Activated T-cell treated with anti-CD3 and anti-CD28 coated beads, Interleukin-2, amount 50 U/mL, for 24 hours (primary cell): ENCODE measurements at regions not wholly inside any gene's neighbourhood (a gene's known extent, or its start where the extent isn't known, plus 50 kb on each side); places are given as distances from the start of the nearest gene placed in this dataset.

ENCODE experiments used
- DNase-seq: peaks from one replicate; pipeline ENCODE4 v3.0.0-alpha.2; 2020
- H3K27ac Mint-ChIP-seq: 2 replicates; pipeline ENCODE4 v1.8.0; 2020; ENCODE audit warnings: mild to moderate bottlenecking, mixed read lengths
- H3K27me3 Mint-ChIP-seq: 2 replicates; pipeline ENCODE4 v1.8.0; 2020; ENCODE audit warnings: mixed read lengths
- H3K36me3 Mint-ChIP-seq: 2 replicates; pipeline ENCODE4 v1.8.0; 2020; ENCODE audit warnings: low read depth, mixed read lengths
- H3K4me1 Mint-ChIP-seq: 2 replicates; pipeline ENCODE4 v1.8.0; 2020; ENCODE audit warnings: low read depth, mixed read lengths
- H3K4me3 Mint-ChIP-seq: 2 replicates; pipeline ENCODE4 v1.8.0; 2020; ENCODE audit warnings: mild to moderate bottlenecking, moderate library complexity, mixed read lengths
- H3K9me3 Mint-ChIP-seq: 2 replicates; pipeline ENCODE4 v1.8.0; 2020; ENCODE audit warnings: mixed read lengths

DNA sequence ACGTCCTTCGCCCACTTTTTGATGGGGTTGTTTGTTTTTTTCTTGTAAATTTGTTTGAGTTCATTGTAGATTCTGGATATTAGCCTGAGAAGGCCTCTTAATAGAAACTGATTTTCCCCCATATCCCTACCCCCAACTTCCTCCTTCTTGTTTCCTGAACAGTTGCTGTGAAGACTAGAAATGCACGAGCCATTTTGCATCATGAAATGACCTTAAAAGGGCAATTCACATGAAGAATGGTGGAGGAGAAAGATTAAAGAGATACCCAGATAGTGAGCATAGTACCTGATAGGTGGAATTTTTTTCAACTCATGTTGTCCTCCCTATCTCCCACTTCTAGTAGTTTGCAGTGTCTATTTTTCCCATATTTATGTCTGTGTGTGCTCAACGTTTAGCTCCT is 55.2 kb upstream of the KCNH8 start:
- H3K4me1 Mint-ChIP-seq = no peaks in the 10 kb centered on the region
- H3K36me3 Mint-ChIP-seq = no peaks in the 10 kb centered on the region
- H3K27me3 Mint-ChIP-seq = no peaks in the 10 kb centered on the region
- no peak for DNase-seq
- no peak overlapping the region for H3K27ac Mint-ChIP-seq
- H3K4me3 Mint-ChIP-seq = no peak overlapping the region
- peaks cover 2% of the 10 kb centered on the region for H3K9me3 Mint-ChIP-seq

DNA sequence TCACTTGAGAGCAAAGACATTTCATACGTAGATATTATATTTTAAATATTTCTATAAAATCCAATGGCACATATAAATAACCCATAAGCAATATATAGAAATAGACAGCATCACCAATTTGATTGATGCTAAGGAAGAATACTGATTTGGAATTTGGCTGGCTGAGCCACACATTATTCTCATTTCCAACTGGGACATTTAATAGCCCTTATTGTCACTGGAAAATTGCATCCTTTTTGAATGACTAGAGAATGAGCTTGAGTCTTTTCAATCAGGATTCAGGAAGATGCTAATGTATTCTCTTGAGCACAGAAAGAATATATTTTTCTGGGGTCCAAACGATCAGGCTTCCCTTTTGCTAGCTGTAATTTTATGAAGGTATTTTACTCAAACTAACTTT is 70.9 kb upstream of the KCNH8 start:
- Mint-ChIP-seq H3K27ac (no peak overlapping the region), H3K9me3 (no peaks in the 10 kb centered on the region), H3K27me3 (peaks cover 7% of the 10 kb centered on the region), H3K4me1 (no peaks in the 10 kb centered on the region), H3K36me3 (no peaks in the 10 kb centered on the region), H3K4me3 (no peak overlapping the region)
- no peak for DNase-seq

GRCh38 chr3:19075037-19075436 is 73.3 kb upstream of the KCNH8 start:
- Mint-ChIP-seq H3K4me3 (no peak overlapping the region), H3K27ac (no peak overlapping the region), H3K9me3 (no peaks in the 10 kb centered on the region), H3K36me3 (no peaks in the 10 kb centered on the region), H3K4me1 (no peaks in the 10 kb centered on the region), H3K27me3 (peaks cover 7% of the 10 kb centered on the region)
- DNase-seq = no peak

DNA sequence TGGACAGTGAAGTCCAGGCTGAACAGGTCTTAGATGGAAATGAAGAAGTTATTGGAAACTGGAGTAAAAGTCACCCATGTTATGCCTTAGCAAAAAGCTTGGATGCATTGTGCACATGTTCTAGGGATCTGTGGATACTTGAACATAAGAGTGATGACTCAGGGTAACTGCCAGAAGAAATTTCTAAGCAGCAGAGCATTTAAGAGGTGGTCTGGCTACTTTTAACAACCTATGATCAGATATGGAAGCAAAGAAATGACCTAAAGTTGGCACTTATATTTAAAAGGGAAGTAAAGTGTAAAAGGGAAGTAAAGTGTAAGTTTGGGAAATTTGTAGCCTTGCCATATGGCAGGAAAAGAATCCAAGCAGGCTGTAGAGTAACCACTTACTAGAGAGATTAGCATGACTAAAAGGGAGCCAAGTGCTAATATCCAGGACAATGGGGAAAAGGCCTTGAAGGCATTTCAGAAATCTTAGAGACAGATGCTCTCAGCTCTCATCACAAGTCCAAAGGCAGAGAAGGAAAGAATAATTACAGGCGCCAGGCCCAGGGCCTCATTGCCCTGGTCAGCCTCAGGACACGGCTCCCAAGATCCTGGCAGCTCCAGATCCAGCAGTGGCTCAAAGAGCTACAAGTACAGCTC is 73.9 kb upstream of the KCNH8 start:
- no peaks in the 10 kb centered on the region for H3K36me3 Mint-ChIP-seq
- no peaks in the 10 kb centered on the region for H3K9me3 Mint-ChIP-seq
- H3K4me1 Mint-ChIP-seq = no peaks in the 10 kb centered on the region
- peaks cover 6% of the 10 kb centered on the region for H3K27me3 Mint-ChIP-seq
- H3K27ac Mint-ChIP-seq = no peak overlapping the region
- no peak for DNase-seq
- H3K4me3 Mint-ChIP-seq = no peak overlapping the region

GRCh38 chr3:19073341-19074105 is 74.8 kb upstream of the KCNH8 start:
- no peaks in the 10 kb centered on the region for H3K36me3 Mint-ChIP-seq
- no peak overlapping the region for H3K4me3 Mint-ChIP-seq
- no peak for DNase-seq
- no peaks in the 10 kb centered on the region for H3K4me1 Mint-ChIP-seq
- H3K27me3 Mint-ChIP-seq = no peaks in the 10 kb centered on the region
- H3K9me3 Mint-ChIP-seq = no peaks in the 10 kb centered on the region
- no peak overlapping the region for H3K27ac Mint-ChIP-seq

DNA sequence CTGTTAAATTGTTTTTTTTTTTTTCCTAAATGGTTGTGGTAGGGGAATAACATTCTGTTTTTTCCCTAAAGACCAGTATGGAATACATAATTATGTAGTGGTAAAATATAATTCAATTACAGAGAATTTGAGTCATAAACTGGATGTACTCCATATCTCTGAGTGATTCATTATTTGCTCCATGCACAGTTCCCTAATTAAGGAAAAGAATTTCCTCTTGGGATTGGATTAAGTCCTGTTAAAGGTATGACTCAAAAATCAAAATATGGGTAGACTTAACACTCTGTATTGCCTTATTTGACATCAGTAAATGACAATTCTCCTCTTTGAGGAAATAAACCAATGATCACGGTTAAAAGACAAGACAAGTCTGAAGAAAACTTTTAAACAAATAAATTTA is 78.0 kb upstream of the KCNH8 start:
- Mint-ChIP-seq H3K36me3 (no peaks in the 10 kb centered on the region), H3K27ac (no peak overlapping the region), H3K27me3 (no peaks in the 10 kb centered on the region), H3K4me3 (no peak overlapping the region), H3K4me1 (no peaks in the 10 kb centered on the region), H3K9me3 (no peaks in the 10 kb centered on the region)
- no peak for DNase-seq

GRCh38 chr3:19065027-19065426 is 83.3 kb upstream of the KCNH8 start:
- H3K4me3 Mint-ChIP-seq = no peak overlapping the region
- no peak overlapping the region for H3K27ac Mint-ChIP-seq
- no peaks in the 10 kb centered on the region for H3K27me3 Mint-ChIP-seq
- H3K9me3 Mint-ChIP-seq = no peaks in the 10 kb centered on the region
- H3K36me3 Mint-ChIP-seq = no peaks in the 10 kb centered on the region
- no peak for DNase-seq
- H3K4me1 Mint-ChIP-seq = no peaks in the 10 kb centered on the region

GRCh38 chr3:19063936-19064335 is 84.4 kb upstream of the KCNH8 start:
- H3K4me1 Mint-ChIP-seq = no peaks in the 10 kb centered on the region
- H3K36me3 Mint-ChIP-seq = no peaks in the 10 kb centered on the region
- no peak for DNase-seq
- H3K9me3 Mint-ChIP-seq = no peaks in the 10 kb centered on the region
- no peaks in the 10 kb centered on the region for H3K27me3 Mint-ChIP-seq
- H3K27ac Mint-ChIP-seq = no peak overlapping the region
- H3K4me3 Mint-ChIP-seq = no peak overlapping the region

- H3K27ac Mint-ChIP-seq = no peak overlapping the region
- no peaks in the 10 kb centered on the region for H3K36me3 Mint-ChIP-seq
- no peak for DNase-seq
- no peaks in the 10 kb centered on the region for H3K9me3 Mint-ChIP-seq
- H3K27me3 Mint-ChIP-seq = peaks cover 5% of the 10 kb centered on the region
- no peak overlapping the region for H3K4me3 Mint-ChIP-seq
- H3K4me1 Mint-ChIP-seq = no peaks in the 10 kb centered on the region
These were observed 87.9 kb upstream of the KCNH8 start for GRCh38 chr3:19060404-19060803.

DNA sequence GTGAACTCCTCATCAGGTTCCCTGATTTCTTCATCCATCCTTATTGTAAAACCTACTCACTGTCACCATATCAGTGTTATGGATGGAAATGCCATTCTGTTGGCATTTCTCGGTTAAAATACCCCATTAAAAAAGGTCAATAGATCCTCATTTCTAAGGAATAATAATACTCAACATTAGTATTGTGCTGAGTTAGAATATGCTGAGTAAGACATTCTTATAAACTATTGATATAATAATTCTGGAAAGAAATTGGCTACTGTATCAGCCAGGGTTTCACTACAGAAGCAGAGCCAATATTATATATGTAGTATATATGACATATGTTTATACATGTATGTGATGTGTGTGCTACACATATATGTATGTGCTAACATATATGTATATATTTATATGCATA is 95.4 kb upstream of the KCNH8 start:
- Mint-ChIP-seq H3K27me3 (peaks cover 5% of the 10 kb centered on the region), H3K36me3 (no peaks in the 10 kb centered on the region), H3K4me3 (no peak overlapping the region), H3K4me1 (no peaks in the 10 kb centered on the region), H3K27ac (no peak overlapping the region), H3K9me3 (no peaks in the 10 kb centered on the region)
- no peak for DNase-seq

GRCh38 chr3:19046440-19046839 is 101.9 kb upstream of the KCNH8 start:
- Mint-ChIP-seq H3K27ac (no peak overlapping the region), H3K9me3 (no peaks in the 10 kb centered on the region), H3K4me3 (no peak overlapping the region), H3K27me3 (no peaks in the 10 kb centered on the region), H3K36me3 (no peaks in the 10 kb centered on the region), H3K4me1 (no peaks in the 10 kb centered on the region)
- DNase-seq = no peak

DNA sequence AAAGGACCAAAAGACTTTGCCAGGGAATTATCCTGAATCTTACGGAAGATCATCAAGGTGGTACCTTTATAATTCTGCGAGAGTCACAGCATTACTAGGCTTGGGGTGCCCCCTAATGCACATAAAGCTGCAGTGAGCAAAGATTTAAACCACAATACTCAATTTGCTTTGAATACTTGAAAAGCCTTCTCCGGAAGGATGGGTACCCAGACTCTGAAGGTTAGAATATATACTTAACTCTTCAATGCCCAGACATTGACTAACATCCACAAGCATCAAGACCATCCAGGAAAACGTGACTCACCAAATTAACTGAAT is 117.8 kb upstream of the KCNH8 start:
- no peak for DNase-seq
- Mint-ChIP-seq H3K9me3 (no peaks in the 10 kb centered on the region), H3K4me3 (no peak overlapping the region), H3K4me1 (no peaks in the 10 kb centered on the region), H3K27me3 (peaks cover 5% of the 10 kb centered on the region), H3K27ac (no peak overlapping the region), H3K36me3 (no peaks in the 10 kb centered on the region)

GRCh38 chr3:19029837-19030521 is 118.3 kb upstream of the KCNH8 start:
- no peak for DNase-seq
- H3K36me3 Mint-ChIP-seq = no peaks in the 10 kb centered on the region
- H3K27ac Mint-ChIP-seq = no peak overlapping the region
- peaks cover 5% of the 10 kb centered on the region for H3K27me3 Mint-ChIP-seq
- H3K4me1 Mint-ChIP-seq = no peaks in the 10 kb centered on the region
- H3K4me3 Mint-ChIP-seq = no peak overlapping the region
- H3K9me3 Mint-ChIP-seq = no peaks in the 10 kb centered on the region

GRCh38 chr3:19025441-19025840 is 122.9 kb upstream of the KCNH8 start:
- Mint-ChIP-seq H3K4me3 (no peak overlapping the region), H3K27ac (no peak overlapping the region), H3K9me3 (no peaks in the 10 kb centered on the region), H3K36me3 (no peaks in the 10 kb centered on the region), H3K27me3 (peaks cover 2% of the 10 kb centered on the region), H3K4me1 (no peaks in the 10 kb centered on the region)
- no peak for DNase-seq

DNA sequence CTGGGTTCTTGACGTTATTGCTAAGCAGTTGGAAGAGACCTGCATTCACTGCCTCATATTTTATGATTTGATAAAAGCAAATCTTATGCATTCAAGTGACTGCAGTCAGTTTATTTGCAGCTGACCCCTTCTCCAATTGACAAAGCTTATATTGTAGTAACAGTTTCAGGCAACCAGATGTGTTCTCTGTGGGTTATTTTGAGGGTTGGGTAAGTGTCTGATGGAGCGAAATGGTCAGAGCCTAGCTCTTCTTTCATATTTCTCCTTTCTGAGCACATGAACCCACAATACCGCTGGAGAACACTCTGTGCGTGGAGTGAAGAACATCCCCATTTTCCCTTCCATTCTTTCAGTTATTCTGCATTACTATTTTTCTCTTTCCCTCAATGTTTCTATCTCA is 125.8 kb upstream of the KCNH8 start:
- Mint-ChIP-seq H3K27ac (no peak overlapping the region), H3K4me3 (no peak overlapping the region), H3K9me3 (no peaks in the 10 kb centered on the region), H3K4me1 (no peaks in the 10 kb centered on the region), H3K36me3 (no peaks in the 10 kb centered on the region), H3K27me3 (no peaks in the 10 kb centered on the region)
- DNase-seq = no peak
